Fibroblast of lung (primary cell): ENCODE measurements at regions not wholly inside any gene's neighbourhood (a gene's known extent, or its start where the extent isn't known, plus 50 kb on each side); places are given as distances from the start of the nearest gene placed in this dataset.

Source experiments
- DNase-seq, 2 donors: peaks; one replicate each; pipeline versions ENCODE4 v3.0.0 to v3.0.0-alpha.2; 2010; ENCODE audit warnings: low read depth in 2 of 2
- H2AFZ ChIP-seq: 2 replicates; pipeline ENCODE4 v1.5.1; 2012; ENCODE audit warnings: low read length, control low read depth, inconsistent platforms
- H3K27ac ChIP-seq: 2 replicates; pipeline ENCODE4 v1.5.1; 2011; ENCODE audit warnings: low read length, control low read depth; ENCODE audit not compliant: insufficient read depth
- H3K27me3 ChIP-seq: 2 replicates; pipeline ENCODE4 v1.5.1; 2011; ENCODE audit warnings: mild to moderate bottlenecking, low read length; ENCODE audit not compliant: control insufficient read depth, insufficient read depth
- H3K36me3 ChIP-seq: 2 replicates; pipeline ENCODE4 v1.5.1; 2011; ENCODE audit warnings: low read length; ENCODE audit not compliant: control insufficient read depth, insufficient read depth
- H3K4me1 ChIP-seq: 2 replicates; pipeline ENCODE4 v1.5.1; 2011; ENCODE audit warnings: low read length; ENCODE audit not compliant: control insufficient read depth, insufficient read depth; ENCODE audit errors: extremely low read depth
- H3K4me2 ChIP-seq: 2 replicates; pipeline ENCODE4 v1.5.1; 2011; ENCODE audit warnings: low read length, control low read depth; ENCODE audit not compliant: insufficient read depth; ENCODE audit errors: extremely low read depth
- H3K4me3 ChIP-seq, 4 experiments: fragments of 200-600 bp in 1 of 4; sonication (generic) in 1 of 4; replicated peaks in 1 of 4; 2 replicates each; pipeline ENCODE4 v1.5.1; 2011 to 2016; ENCODE audit warnings: low read length in 4 of 4, low read depth in 3 of 4, mild to moderate bottlenecking in 3 of 4, control low read depth in 2 of 4, inconsistent platforms in 1 of 4, mixed read lengths in 1 of 4; ENCODE audit not compliant: insufficient read depth in 1 of 4; ENCODE audit errors: control extremely low read depth in 1 of 4
- H3K79me2 ChIP-seq: 2 replicates; pipeline ENCODE4 v1.5.1; 2012; ENCODE audit warnings: mild to moderate bottlenecking, low read length, inconsistent platforms; ENCODE audit not compliant: control insufficient read depth, insufficient read depth
- H3K9ac ChIP-seq: 2 replicates; pipeline ENCODE4 v1.5.1; 2011; ENCODE audit warnings: mild to moderate bottlenecking, low read length, control low read depth; ENCODE audit not compliant: insufficient read depth
- H3K9me3 ChIP-seq: 2 replicates; pipeline ENCODE4 v1.5.1; 2012; ENCODE audit warnings: low read depth, low read length; ENCODE audit not compliant: control insufficient read depth, insufficient read depth
- H4K20me1 ChIP-seq: 2 replicates; pipeline ENCODE4 v1.5.1; 2011; ENCODE audit warnings: low read length; ENCODE audit not compliant: control insufficient read depth, insufficient read depth; ENCODE audit errors: extremely low read depth
- CTCF ChIP-seq, 2 donors: IDR thresholded peaks in 1 of 2; conservative IDR thresholded peaks in 1 of 2; 1 replicate in 1 of 2; 2 replicates in 1 of 2; pipeline ENCODE4 v1.5.1; 2011 to 2012; ENCODE audit warnings: low read length in 2 of 2, control low read depth in 1 of 2, inconsistent platforms in 1 of 2, low read depth in 1 of 2, mild to moderate bottlenecking in 1 of 2
- EZH2 ChIP-seq: IDR thresholded peaks from 2 replicates; pipeline ENCODE4 v1.5.1; 2012; ENCODE audit warnings: low read length, control low read depth, mild to moderate bottlenecking; ENCODE audit errors: missing control alignments

GRCh38 chr7:106980358-106980685, 64.2 kb upstream of the PRKAR2B start:
- no peaks in the 10 kb centered on the region for H3K36me3 ChIP-seq
- H3K79me2 ChIP-seq = no peaks in the 10 kb centered on the region
- no peaks in the 10 kb centered on the region for H3K27me3 ChIP-seq
- H3K27ac ChIP-seq = no peak overlapping the region
- no peaks in the 10 kb centered on the region for H4K20me1 ChIP-seq
- no peak for DNase-seq
- TF ChIP-seq CTCF (conservative IDR thresholded peaks at IDR 0.05 in 1 of 2, IDR thresholded peaks at IDR 0.05 in 1 of 2; ENCODE audit: low read depth in 1 of 2, low read length in 2 of 2) = no peak
- TF ChIP-seq EZH2 = no peak
- no peak overlapping the region for H3K9ac ChIP-seq
- no peak overlapping the region for H3K4me2 ChIP-seq
- no peak overlapping the region for H3K4me3 ChIP-seq
- H3K4me1 ChIP-seq = no peaks in the 10 kb centered on the region
- H3K9me3 ChIP-seq = no peaks in the 10 kb centered on the region
- no peak overlapping the region for H2AFZ ChIP-seq

- Histone ChIP-seq H3K79me2 (no peaks in the 10 kb centered on the region), H3K9me3 (no peaks in the 10 kb centered on the region), H3K4me1 (no peaks in the 10 kb centered on the region), H3K27me3 (no peaks in the 10 kb centered on the region), H3K4me2 (no peak overlapping the region), H3K27ac (no peak overlapping the region), H3K9ac (no peak overlapping the region), H2AFZ (no peak overlapping the region), H3K36me3 (no peaks in the 10 kb centered on the region), H4K20me1 (no peaks in the 10 kb centered on the region), H3K4me3 (no peak overlapping the region)
- peak in 1 of 2 donors; percentile 57 for DNase-seq
- TF ChIP-seq CTCF (conservative IDR thresholded peaks at IDR 0.05 in 1 of 2, IDR thresholded peaks at IDR 0.05 in 1 of 2; ENCODE audit: low read depth in 1 of 2, low read length in 2 of 2) (no peak), EZH2 (no peak)
Observed at GRCh38 chr7:106982415-106982814, 62.1 kb upstream of the PRKAR2B start.

- no peak for TF ChIP-seq CTCF (conservative IDR thresholded peaks at IDR 0.05 in 1 of 2, IDR thresholded peaks at IDR 0.05 in 1 of 2; ENCODE audit: low read depth in 1 of 2, low read length in 2 of 2)
- TF ChIP-seq EZH2 = no peak
- H3K27ac ChIP-seq = no peak overlapping the region
Observed at GRCh38 chr7:106984034-106984433, 60.5 kb upstream of the PRKAR2B start.

More at GRCh38 chr7:106984034-106984433, 60.5 kb upstream of the PRKAR2B start:
- Histone ChIP-seq H2AFZ (no peak overlapping the region), H4K20me1 (no peaks in the 10 kb centered on the region), H3K9ac (no peak overlapping the region), H3K9me3 (no peaks in the 10 kb centered on the region), H3K4me2 (no peak overlapping the region), H3K36me3 (no peaks in the 10 kb centered on the region), H3K4me1 (no peaks in the 10 kb centered on the region), H3K27me3 (no peaks in the 10 kb centered on the region), H3K4me3 (no peak overlapping the region), H3K79me2 (no peaks in the 10 kb centered on the region)
- DNase-seq = no peak
